ENCODE measurements at regions not wholly inside any gene's neighbourhood (a gene's known extent, or its start where the extent isn't known, plus 50 kb on each side); places are given as distances from the start of the nearest gene placed in this dataset.

- H3K4me1 ChIP-seq (ENCODE audit: insufficient read depth, low read length, poor library complexity, severe bottlenecking), result peaks cover 3% of the 10 kb centered on the region
- no peak overlapping the region for H3K4me3 ChIP-seq (ENCODE audit: low read depth, low read length, poor library complexity, severe bottlenecking)
- H3K36me3 ChIP-seq (ENCODE audit: insufficient read depth, low read length), result no peaks in the 10 kb centered on the region
- ChIA-PET CTCF (ENCODE audit: unreplicated experiment) (no interaction called here), POLR2A (no interaction called here)
- no TSS peak for BruUV-seq (replicated peaks)
- no peak for TF ChIP-seq CTCF (conservative IDR thresholded peaks at IDR 0.05; ENCODE audit: low read length)
- TF ChIP-seq EZH2phosphoT487 (IDR thresholded peaks at IDR 0.05; ENCODE audit: borderline replicate concordance, low read depth, low read length), result no peak
- no peaks in the 10 kb centered on the region for H3K9me2 ChIP-seq (ENCODE audit: insufficient read depth, low read length)
- no peak for DNase-seq (ENCODE audit: low spot score)
- H3K9me3 ChIP-seq (ENCODE audit: low read length), result no peaks in the 10 kb centered on the region
- no peak overlapping the region for H3K27ac ChIP-seq (ENCODE audit: low read depth, low read length, poor library complexity, severe bottlenecking)
- intact Hi-C loops (cut with micrococcal nuclease; ENCODE audit: unreplicated experiment), result no loop called here
- H3K4me2 ChIP-seq (ENCODE audit: low read length), result no peak overlapping the region
- no peak overlapping the region for H2AFZ ChIP-seq (ENCODE audit: low read length)
- H3K79me2 ChIP-seq (ENCODE audit: insufficient read depth, low read depth, low read length), result no peaks in the 10 kb centered on the region
- no peaks in the 10 kb centered on the region for H4K20me1 ChIP-seq (ENCODE audit: insufficient read depth, low read length)
Observed at GRCh38 chr1:200478945-200479558, 69.2 kb upstream of the ZNF281 start.

GRCh38 chr1:200478239-200478623 lies 68.4 kb upstream of the ZNF281 start:
- no TSS peak for BruUV-seq (replicated peaks)
- no peak overlapping the region for H2AFZ ChIP-seq (ENCODE audit: low read length)
- H3K36me3 ChIP-seq (ENCODE audit: insufficient read depth, low read length), result no peaks in the 10 kb centered on the region
- H3K9me3 ChIP-seq (ENCODE audit: low read length), result no peaks in the 10 kb centered on the region
- no peak for DNase-seq (ENCODE audit: low spot score)
- no peak overlapping the region for H3K4me2 ChIP-seq (ENCODE audit: low read length)
- ChIA-PET CTCF (ENCODE audit: unreplicated experiment) (no interaction called here), POLR2A (interaction anchor here (1.0 to 1.1 kb wide), 2 partner anchors 15 to 20 kb away, joined by 3 to 4 read pairs; no protein-coding TSS in a partner anchor)
- H3K4me3 ChIP-seq (ENCODE audit: low read depth, low read length, poor library complexity, severe bottlenecking), result no peak overlapping the region
- no peaks in the 10 kb centered on the region for H3K9me2 ChIP-seq (ENCODE audit: insufficient read depth, low read length)
- TF ChIP-seq EZH2phosphoT487 (IDR thresholded peaks at IDR 0.05; ENCODE audit: borderline replicate concordance, low read depth, low read length) (no peak), CTCF (conservative IDR thresholded peaks at IDR 0.05; ENCODE audit: low read length) (no peak)
- H3K4me1 ChIP-seq (ENCODE audit: insufficient read depth, low read length, poor library complexity, severe bottlenecking), result peaks cover 4% of the 10 kb centered on the region
- no peaks in the 10 kb centered on the region for H3K79me2 ChIP-seq (ENCODE audit: insufficient read depth, low read depth, low read length)
- H3K27ac ChIP-seq (ENCODE audit: low read depth, low read length, poor library complexity, severe bottlenecking), result no peak overlapping the region
- intact Hi-C loops (cut with micrococcal nuclease; ENCODE audit: unreplicated experiment), result no loop called here
- H4K20me1 ChIP-seq (ENCODE audit: insufficient read depth, low read length), result no peaks in the 10 kb centered on the region

- no TSS peak for BruUV-seq (replicated peaks)
- no peak overlapping the region for H3K4me3 ChIP-seq (ENCODE audit: low read depth, low read length, poor library complexity, severe bottlenecking)
- no peaks in the 10 kb centered on the region for H3K79me2 ChIP-seq (ENCODE audit: insufficient read depth, low read depth, low read length)
- H3K27ac ChIP-seq (ENCODE audit: low read depth, low read length, poor library complexity, severe bottlenecking), result no peak overlapping the region
- H3K9me3 ChIP-seq (ENCODE audit: low read length), result no peaks in the 10 kb centered on the region
- intact Hi-C loops (cut with micrococcal nuclease; ENCODE audit: unreplicated experiment), result no loop called here
- H4K20me1 ChIP-seq (ENCODE audit: insufficient read depth, low read length), result no peaks in the 10 kb centered on the region
- no peak for DNase-seq (ENCODE audit: low spot score)
- TF ChIP-seq EZH2phosphoT487 (IDR thresholded peaks at IDR 0.05; ENCODE audit: borderline replicate concordance, low read depth, low read length) (no peak), CTCF (conservative IDR thresholded peaks at IDR 0.05; ENCODE audit: low read length) (no peak)
- no peaks in the 10 kb centered on the region for H3K36me3 ChIP-seq (ENCODE audit: insufficient read depth, low read length)
- CTCF ChIA-PET (ENCODE audit: unreplicated experiment), result no interaction called here
- POLR2A ChIA-PET, result interaction anchor here (0.5 to 0.6 kb wide), 2 partner anchors 23 to 183 kb away, joined by 3 read pairs; no protein-coding TSS in a partner anchor
- H3K9me2 ChIP-seq (ENCODE audit: insufficient read depth, low read length), result no peaks in the 10 kb centered on the region
- no peak overlapping the region for H3K4me2 ChIP-seq (ENCODE audit: low read length)
- peaks cover 4% of the 10 kb centered on the region for H3K4me1 ChIP-seq (ENCODE audit: insufficient read depth, low read length, poor library complexity, severe bottlenecking)
- H2AFZ ChIP-seq (ENCODE audit: low read length), result no peak overlapping the region
Observed at GRCh38 chr1:200474633-200475032, 64.8 kb upstream of the ZNF281 start.

All from OCI-LY7 (cell line).